ENCODE measurements at regions not wholly inside any gene's neighbourhood (a gene's known extent, or its start where the extent isn't known, plus 50 kb on each side); places are given as distances from the start of the nearest gene placed in this dataset.

DNA sequence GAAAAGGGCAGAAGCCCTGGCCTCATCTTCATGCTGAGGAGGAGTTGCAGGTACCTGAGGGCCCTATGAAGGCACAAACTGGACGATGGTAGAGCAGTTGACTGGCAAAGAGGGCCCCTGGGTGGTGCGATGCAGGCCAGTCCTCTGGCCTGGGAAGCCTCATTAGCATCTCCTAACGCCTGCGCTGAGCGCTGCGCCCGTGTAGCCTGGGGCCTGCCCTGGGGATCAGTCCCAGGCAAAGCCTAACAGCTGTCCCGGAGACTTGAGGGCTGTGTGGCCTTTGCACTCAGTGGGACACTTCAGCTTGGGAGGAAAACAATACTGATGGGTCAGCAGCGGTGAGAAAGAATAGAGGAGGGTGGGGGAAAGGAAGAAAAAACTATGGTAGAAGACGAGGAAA lies 187.7 kb downstream of the RAP2A start:
- ATAC-seq (no peak), DNase-seq (ENCODE audit: low spot score) (no peak)
- H3K4me1 Mint-ChIP-seq (ENCODE audit: low read depth in 2 of 2), result no peaks in the 10 kb centered on the region
- peaks cover 0 to 11% of the 10 kb centered on the region in 2 donors for H3K27me3 Mint-ChIP-seq
- no peak overlapping the region for H3K4me3 Mint-ChIP-seq
- H3K27ac Mint-ChIP-seq, result no peak overlapping the region
- no peaks in the 10 kb centered on the region for H3K36me3 Mint-ChIP-seq
- H3K9me3 Mint-ChIP-seq, result peaks cover 3% of the 10 kb centered on the region

DNA sequence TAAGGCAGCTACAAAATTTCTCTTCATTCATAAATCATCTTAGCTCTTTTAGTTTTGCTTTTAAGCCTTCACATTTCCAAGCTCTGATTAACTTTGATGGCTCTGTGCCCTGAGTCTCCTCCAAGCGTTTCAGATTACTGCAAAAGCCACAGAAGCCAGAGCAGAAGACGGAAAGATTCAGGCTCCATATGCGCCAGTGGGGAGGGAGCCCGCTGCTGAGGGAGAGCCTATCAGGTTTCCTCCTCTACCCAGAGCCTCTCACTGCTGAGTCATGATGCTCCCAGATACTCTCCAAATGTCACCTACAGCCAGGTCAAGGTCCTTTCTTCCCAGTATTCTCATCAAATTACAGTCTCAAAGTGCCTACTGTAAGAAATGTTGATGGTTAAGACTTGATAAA lies 193.6 kb downstream of the RAP2A start:
- Mint-ChIP-seq H3K4me1 (ENCODE audit: low read depth in 2 of 2) (no peaks in the 10 kb centered on the region), H3K36me3 (peaks cover 5% of the 10 kb centered on the region), H3K4me3 (no peak overlapping the region)

GRCh38 chr13:97629601-97630272 lies 195.8 kb downstream of the RAP2A start:
- Mint-ChIP-seq H3K9me3 (no peaks in the 10 kb centered on the region), H3K27me3 (peaks cover 0 to 7% of the 10 kb centered on the region in 2 donors), H3K4me1 (ENCODE audit: low read depth in 2 of 2) (no peaks in the 10 kb centered on the region), H3K36me3 (peaks cover 5% of the 10 kb centered on the region), H3K4me3 (no peak overlapping the region), H3K27ac (no peak overlapping the region)
- ATAC-seq (no peak), DNase-seq (ENCODE audit: low spot score) (no peak)

More for the DNA sequence above, 193.6 kb downstream of the RAP2A start:
- DNase-seq (ENCODE audit: low spot score) (no peak), ATAC-seq (no peak)
- H3K27ac Mint-ChIP-seq, result no peak overlapping the region
- H3K9me3 Mint-ChIP-seq, result no peaks in the 10 kb centered on the region
- peaks cover 0 to 7% of the 10 kb centered on the region in 2 donors for H3K27me3 Mint-ChIP-seq

- H3K36me3 Mint-ChIP-seq, result peaks cover 5% of the 10 kb centered on the region
- peaks cover 0 to 7% of the 10 kb centered on the region in 2 donors for H3K27me3 Mint-ChIP-seq
- no peaks in the 10 kb centered on the region for H3K9me3 Mint-ChIP-seq
- DNase-seq (ENCODE audit: low spot score) (no peak), ATAC-seq (no peak)
- no peaks in the 10 kb centered on the region for H3K4me1 Mint-ChIP-seq (ENCODE audit: low read depth in 2 of 2)
- H3K27ac Mint-ChIP-seq, result no peak overlapping the region
- no peak overlapping the region for H3K4me3 Mint-ChIP-seq
Observed at GRCh38 chr13:97630725-97631124, 196.8 kb downstream of the RAP2A start.

DNA sequence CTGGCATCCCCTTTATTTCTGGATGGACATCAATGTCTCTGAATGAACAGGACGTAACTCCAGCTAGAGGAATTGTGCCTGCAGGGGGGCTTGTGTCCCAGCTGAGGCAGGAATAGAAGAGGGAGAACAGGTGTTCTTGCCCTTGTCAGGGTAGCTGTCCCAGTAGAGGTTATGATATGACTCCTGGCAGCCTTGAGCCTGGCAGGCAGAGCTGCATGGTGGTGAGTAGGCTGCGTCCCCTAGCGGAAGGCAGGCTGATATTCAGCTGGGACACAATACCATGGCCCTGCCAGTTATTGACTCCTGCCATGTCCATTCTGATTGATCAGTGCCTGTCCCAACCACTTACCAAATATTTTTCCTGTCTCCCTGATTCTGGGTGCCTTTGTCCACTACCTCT lies 197.2 kb downstream of the RAP2A start:
- H3K36me3 Mint-ChIP-seq, result peaks cover 5% of the 10 kb centered on the region
- no peak overlapping the region for H3K4me3 Mint-ChIP-seq
- H3K27ac Mint-ChIP-seq, result no peak overlapping the region
- H3K9me3 Mint-ChIP-seq, result no peaks in the 10 kb centered on the region
- ATAC-seq, result no peak
- no peaks in the 10 kb centered on the region for H3K4me1 Mint-ChIP-seq (ENCODE audit: low read depth in 2 of 2)
- DNase-seq (ENCODE audit: low spot score), result no peak
- H3K27me3 Mint-ChIP-seq, result peaks cover 0 to 7% of the 10 kb centered on the region in 2 donors

GRCh38 chr13:97639236-97639635 lies 205.3 kb downstream of the RAP2A start:
- DNase-seq (ENCODE audit: low spot score) (no peak), ATAC-seq (no peak)
- H3K27ac Mint-ChIP-seq, result no peak overlapping the region
- no peaks in the 10 kb centered on the region for H3K9me3 Mint-ChIP-seq
- no peaks in the 10 kb centered on the region for H3K36me3 Mint-ChIP-seq
- H3K4me3 Mint-ChIP-seq, result no peak overlapping the region
- no peaks in the 10 kb centered on the region for H3K4me1 Mint-ChIP-seq (ENCODE audit: low read depth in 2 of 2)
- peaks cover 0 to 2% of the 10 kb centered on the region in 2 donors for H3K27me3 Mint-ChIP-seq

DNA sequence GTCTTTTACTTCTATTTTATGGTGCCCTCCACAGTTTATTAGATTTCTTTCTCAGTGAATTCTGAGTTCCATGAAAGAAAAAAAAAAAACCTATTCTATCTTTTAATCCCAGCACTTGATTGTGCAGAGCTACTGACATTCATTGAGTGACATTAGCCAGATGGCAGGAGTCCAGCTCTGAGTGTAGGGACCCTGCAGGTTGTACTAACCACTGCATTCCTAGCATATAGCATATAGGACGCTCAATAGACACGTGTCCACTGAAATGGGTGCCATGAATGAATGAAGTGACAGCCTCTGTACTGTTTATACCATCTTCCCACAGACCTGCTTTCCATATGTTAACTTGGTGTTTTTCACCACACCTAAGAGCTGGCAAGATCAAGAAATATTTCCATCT lies 206.3 kb downstream of the RAP2A start:
- Mint-ChIP-seq H3K27me3 (peaks cover 0 to 2% of the 10 kb centered on the region in 2 donors), H3K27ac (no peak overlapping the region), H3K36me3 (no peaks in the 10 kb centered on the region), H3K4me3 (no peak overlapping the region), H3K9me3 (no peaks in the 10 kb centered on the region), H3K4me1 (ENCODE audit: low read depth in 2 of 2) (no peaks in the 10 kb centered on the region)
- no peak for ATAC-seq
- DNase-seq (ENCODE audit: low spot score), result no peak

DNA sequence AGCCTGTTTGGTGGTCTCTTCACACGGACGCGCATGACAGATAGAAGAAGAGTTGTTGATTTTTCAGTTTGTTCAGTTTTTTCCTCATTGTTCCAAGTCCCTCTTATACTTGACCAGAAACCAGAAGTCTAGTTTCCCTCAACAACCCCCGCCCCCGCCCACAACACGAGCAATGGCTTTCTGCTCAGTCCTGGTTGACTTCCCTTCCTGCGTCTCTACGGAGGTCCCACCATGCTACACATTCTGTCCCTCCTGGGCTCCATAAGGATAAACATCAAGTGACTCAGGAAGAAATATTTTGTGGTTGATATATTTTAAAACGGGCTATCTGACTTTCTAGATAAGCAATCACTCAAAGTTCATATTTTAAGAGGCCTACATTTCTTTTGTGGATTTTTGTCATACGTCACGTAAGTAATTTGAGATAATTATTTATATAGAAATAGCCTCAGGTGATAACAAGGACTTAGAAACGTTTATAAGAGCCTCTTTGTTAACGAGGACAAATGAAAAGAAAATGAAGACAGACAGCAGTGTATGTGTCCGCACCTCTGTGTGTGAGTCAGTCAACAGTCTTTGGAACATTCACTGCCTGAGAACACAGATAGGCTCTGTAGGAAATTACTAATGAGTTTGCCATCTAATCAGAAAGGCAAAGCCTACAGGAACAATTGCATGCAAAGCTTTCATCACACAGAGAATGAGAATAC lies 214.4 kb downstream of the RAP2A start:
- ATAC-seq (no peak), DNase-seq (ENCODE audit: low spot score) (no peak)
- H3K4me1 Mint-ChIP-seq (ENCODE audit: low read depth in 2 of 2), result no peaks in the 10 kb centered on the region
- H3K36me3 Mint-ChIP-seq, result no peaks in the 10 kb centered on the region
- no peak overlapping the region for H3K4me3 Mint-ChIP-seq
- H3K27ac Mint-ChIP-seq, result no peak overlapping the region
- peaks cover 2 to 9% of the 10 kb centered on the region in 2 donors for H3K27me3 Mint-ChIP-seq
- no peaks in the 10 kb centered on the region for H3K9me3 Mint-ChIP-seq

GRCh38 chr13:97648881-97649224 lies 214.9 kb downstream of the RAP2A start:
- ATAC-seq (no peak), DNase-seq (ENCODE audit: low spot score) (no peak)
- H3K4me1 Mint-ChIP-seq (ENCODE audit: low read depth in 2 of 2), result no peaks in the 10 kb centered on the region
- H3K4me3 Mint-ChIP-seq, result no peak overlapping the region
- no peaks in the 10 kb centered on the region for H3K9me3 Mint-ChIP-seq
- H3K36me3 Mint-ChIP-seq, result no peaks in the 10 kb centered on the region
- H3K27me3 Mint-ChIP-seq, result peaks cover 2 to 9% of the 10 kb centered on the region in 2 donors
- no peak overlapping the region for H3K27ac Mint-ChIP-seq

- H3K9me3 Mint-ChIP-seq, result no peaks in the 10 kb centered on the region
- H3K4me3 Mint-ChIP-seq, result no peak overlapping the region
- no peaks in the 10 kb centered on the region for H3K4me1 Mint-ChIP-seq (ENCODE audit: low read depth in 2 of 2)
- ATAC-seq, result no peak
- H3K27ac Mint-ChIP-seq, result no peak overlapping the region
- H3K36me3 Mint-ChIP-seq, result no peaks in the 10 kb centered on the region
- H3K27me3 Mint-ChIP-seq, result peaks cover 2 to 9% of the 10 kb centered on the region in 2 donors
- DNase-seq (ENCODE audit: low spot score), result no peak
Observed at GRCh38 chr13:97653443-97654140, 219.6 kb downstream of the RAP2A start.

- no peaks in the 10 kb centered on the region for H3K4me1 Mint-ChIP-seq (ENCODE audit: low read depth in 2 of 2)
- no peaks in the 10 kb centered on the region for H3K9me3 Mint-ChIP-seq
- no peak overlapping the region for H3K27ac Mint-ChIP-seq
- H3K27me3 Mint-ChIP-seq, result peaks cover 2 to 9% of the 10 kb centered on the region in 2 donors
- DNase-seq (ENCODE audit: low spot score), result no peak
- ATAC-seq, result no peak
- no peak overlapping the region for H3K4me3 Mint-ChIP-seq
- H3K36me3 Mint-ChIP-seq, result no peaks in the 10 kb centered on the region
Observed at GRCh38 chr13:97654236-97654635, 220.3 kb downstream of the RAP2A start.

DNA sequence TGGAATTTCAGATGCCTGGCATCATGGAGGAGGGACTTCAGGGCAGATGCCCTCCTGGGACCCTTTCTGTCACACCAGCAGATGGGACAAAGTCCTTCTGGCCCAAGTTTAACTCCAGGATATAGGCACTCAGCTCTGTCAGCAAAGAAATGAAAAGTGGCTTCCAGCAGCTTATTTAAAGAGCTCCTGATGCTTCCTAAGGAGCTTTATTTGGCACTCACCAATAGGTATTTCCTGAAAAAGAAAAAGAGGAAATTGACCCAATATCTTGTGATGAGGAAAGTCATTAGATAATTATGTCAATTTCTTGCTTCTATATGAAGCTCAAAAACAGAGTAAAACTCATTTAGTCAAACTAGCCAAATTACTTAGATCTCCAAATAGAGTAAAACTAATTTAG lies 224.6 kb downstream of the RAP2A start:
- H3K27me3 Mint-ChIP-seq, result peaks cover 0 to 4% of the 10 kb centered on the region in 2 donors
- DNase-seq (ENCODE audit: low spot score), result no peak

DNA sequence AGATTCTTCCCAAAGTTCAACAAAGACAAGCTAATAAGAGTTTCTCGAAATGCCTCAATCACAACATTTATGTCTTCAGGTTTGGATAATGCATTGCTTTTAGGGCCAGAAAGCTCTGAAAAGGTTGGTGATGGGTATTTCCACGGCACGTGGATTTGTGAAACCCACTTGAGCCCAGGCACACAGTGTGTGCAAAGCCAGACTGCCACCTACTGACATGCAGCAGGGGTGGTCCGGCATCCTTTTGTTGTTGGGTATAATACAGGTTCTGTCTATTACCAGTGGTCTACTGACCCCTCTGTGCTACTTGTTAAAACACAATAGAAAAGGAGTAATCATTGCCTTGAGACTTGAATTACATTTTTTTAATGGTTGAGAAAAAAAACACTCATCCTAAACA lies 225.6 kb downstream of the RAP2A start:
- Mint-ChIP-seq H3K4me1 (ENCODE audit: low read depth in 2 of 2) (no peaks in the 10 kb centered on the region), H3K9me3 (no peaks in the 10 kb centered on the region), H3K27me3 (peaks cover 0 to 2% of the 10 kb centered on the region in 2 donors), H3K27ac (no peak overlapping the region), H3K36me3 (no peaks in the 10 kb centered on the region), H3K4me3 (no peak overlapping the region)
- ATAC-seq, result no peak
- DNase-seq (ENCODE audit: low spot score), result no peak

More for the DNA sequence above, 224.6 kb downstream of the RAP2A start:
- no peak for ATAC-seq
- no peak overlapping the region for H3K4me3 Mint-ChIP-seq
- no peaks in the 10 kb centered on the region for H3K36me3 Mint-ChIP-seq
- H3K27ac Mint-ChIP-seq, result no peak overlapping the region
- no peaks in the 10 kb centered on the region for H3K4me1 Mint-ChIP-seq (ENCODE audit: low read depth in 2 of 2)
- no peaks in the 10 kb centered on the region for H3K9me3 Mint-ChIP-seq

DNA sequence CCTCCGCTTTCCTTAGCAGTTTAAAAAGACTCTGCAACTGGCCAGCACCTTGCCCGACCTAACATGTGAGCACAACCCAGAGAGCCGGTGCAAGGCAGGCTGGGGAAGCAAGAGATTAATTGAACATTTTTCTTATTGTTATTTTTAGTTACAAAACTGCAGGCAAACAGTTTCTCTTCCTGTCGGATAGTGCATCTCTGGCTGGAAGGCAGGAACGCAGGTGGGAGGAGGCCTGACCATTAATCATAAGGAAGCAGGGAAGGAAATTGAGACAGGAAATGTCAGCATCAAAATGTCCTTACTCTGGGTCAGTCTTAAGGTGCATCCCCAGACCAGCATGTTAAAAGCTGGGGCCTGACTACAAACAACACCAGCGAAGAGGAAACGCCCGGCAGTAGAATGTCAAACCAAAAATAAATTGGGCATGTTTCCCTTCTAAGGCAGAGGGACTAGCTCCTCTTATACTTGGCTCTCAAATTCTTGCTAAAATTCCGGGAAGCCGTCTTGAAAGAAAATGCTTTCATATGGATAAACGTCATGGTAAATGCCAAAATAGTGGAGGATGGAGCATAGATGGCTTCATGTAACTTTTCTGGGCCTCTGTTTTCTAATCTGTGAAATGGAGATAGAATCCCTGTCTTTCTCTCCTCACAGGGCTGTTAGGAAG lies 226.8 kb downstream of the RAP2A start:
- Mint-ChIP-seq H3K36me3 (no peaks in the 10 kb centered on the region), H3K9me3 (no peaks in the 10 kb centered on the region), H3K4me1 (ENCODE audit: low read depth in 2 of 2) (no peaks in the 10 kb centered on the region), H3K27me3 (peaks cover 0 to 2% of the 10 kb centered on the region in 2 donors), H3K27ac (no peak overlapping the region), H3K4me3 (no peak overlapping the region)
- no peak for ATAC-seq
- DNase-seq (ENCODE audit: low spot score), result no peak
